Activated naive CD4-positive, alpha-beta T cell treated with anti-CD3 and anti-CD28 coated beads for 36 hours (primary cell): ENCODE measurements at regions not wholly inside any gene's neighbourhood (a gene's known extent, or its start where the extent isn't known, plus 50 kb on each side); places are given as distances from the start of the nearest gene placed in this dataset.
"Not testable (repeated sequence)": the region's sequence is repeated elsewhere in the genome, so short reads cannot be mapped to it uniquely, and the experiment has no call there.

ENCODE experiments used
- CTCF ChIA-PET: fragments of 350-600 bp; sonication (Branson Sonifier 250); formaldehyde crosslinking; loops from one replicate; lab custom pipeline; 2021; ENCODE audit warnings: antibody characterized with exemption; lab: Charles Lee
- DNase-seq: peaks from one replicate; pipeline ENCODE4 v3.0.0-alpha.2; 2020
- H3K27ac Mint-ChIP-seq: one replicate; pipeline ENCODE4 v1.8.0; 2021; ENCODE audit warnings: mild to moderate bottlenecking, mixed read lengths
- H3K27me3 Mint-ChIP-seq: one replicate; pipeline ENCODE4 v1.8.0; 2021; ENCODE audit warnings: low read depth, mixed read lengths
- H3K36me3 Mint-ChIP-seq: one replicate; pipeline ENCODE4 v1.8.0; 2021; ENCODE audit warnings: low read depth, mixed read lengths
- H3K4me1 Mint-ChIP-seq: one replicate; pipeline ENCODE4 v1.8.0; 2021; ENCODE audit warnings: low read depth, mixed read lengths
- H3K4me3 Mint-ChIP-seq: one replicate; pipeline ENCODE4 v1.8.0; 2021; ENCODE audit warnings: mild to moderate bottlenecking, moderate library complexity, mixed read lengths
- H3K9me3 Mint-ChIP-seq: one replicate; pipeline ENCODE4 v1.8.0; 2021; ENCODE audit warnings: mixed read lengths
- intact Hi-C: fragments of 100-400 bp; cut with micrococcal nuclease; formaldehyde crosslinking; loops from one replicate; pipeline ENCODE4 v1.15.1; 2023

DNA sequence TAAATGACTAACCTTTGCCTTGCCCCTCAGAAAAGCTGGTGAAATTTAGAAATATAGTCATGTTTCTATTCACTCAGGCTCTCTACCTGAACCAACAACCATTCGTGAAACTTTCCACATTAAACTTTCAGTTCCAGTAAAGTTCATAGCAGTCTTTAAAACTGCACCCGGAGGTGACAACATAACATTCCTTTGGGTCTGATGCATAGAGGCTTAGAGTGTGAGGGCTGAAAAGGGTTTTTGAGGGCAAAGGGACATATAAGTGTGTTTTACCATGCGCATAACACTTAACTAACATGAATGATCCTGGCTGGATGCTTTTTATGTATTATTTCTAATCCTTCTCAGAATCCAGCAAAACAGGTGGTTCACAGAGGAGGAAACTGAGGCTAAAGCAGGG lies 471.7 kb upstream of the MCTP2 start:
- intact Hi-C loops = no loop called here
- no peaks in the 10 kb centered on the region for H3K4me1 Mint-ChIP-seq
- H3K36me3 Mint-ChIP-seq = no peaks in the 10 kb centered on the region
- H3K27ac Mint-ChIP-seq = no peak overlapping the region
- H3K9me3 Mint-ChIP-seq = peaks cover 9% of the 10 kb centered on the region
- CTCF ChIA-PET = no interaction called here
- H3K27me3 Mint-ChIP-seq = peaks cover 3% of the 10 kb centered on the region
- no peak for DNase-seq
- H3K4me3 Mint-ChIP-seq = no peak overlapping the region

GRCh38 chr15:93758824-93759223 lies 472.5 kb upstream of the MCTP2 start:
- no peak overlapping the region for H3K27ac Mint-ChIP-seq
- H3K9me3 Mint-ChIP-seq = peaks cover 9% of the 10 kb centered on the region
- no peak overlapping the region for H3K4me3 Mint-ChIP-seq
- DNase-seq = no peak
- H3K27me3 Mint-ChIP-seq = peaks cover 3% of the 10 kb centered on the region
- CTCF ChIA-PET = no interaction called here
- intact Hi-C loops = no loop called here
- H3K36me3 Mint-ChIP-seq = no peaks in the 10 kb centered on the region
- no peaks in the 10 kb centered on the region for H3K4me1 Mint-ChIP-seq

- Mint-ChIP-seq H3K9me3 (peaks cover 12% of the 10 kb centered on the region), H3K27me3 (no peaks in the 10 kb centered on the region), H3K4me3 (no peak overlapping the region), H3K36me3 (no peaks in the 10 kb centered on the region), H3K27ac (no peak overlapping the region), H3K4me1 (no peaks in the 10 kb centered on the region)
- CTCF ChIA-PET = no interaction called here
- DNase-seq = no peak
- intact Hi-C loops = no loop called here
Observed at GRCh38 chr15:93748710-93749109, 482.7 kb upstream of the MCTP2 start.

DNA sequence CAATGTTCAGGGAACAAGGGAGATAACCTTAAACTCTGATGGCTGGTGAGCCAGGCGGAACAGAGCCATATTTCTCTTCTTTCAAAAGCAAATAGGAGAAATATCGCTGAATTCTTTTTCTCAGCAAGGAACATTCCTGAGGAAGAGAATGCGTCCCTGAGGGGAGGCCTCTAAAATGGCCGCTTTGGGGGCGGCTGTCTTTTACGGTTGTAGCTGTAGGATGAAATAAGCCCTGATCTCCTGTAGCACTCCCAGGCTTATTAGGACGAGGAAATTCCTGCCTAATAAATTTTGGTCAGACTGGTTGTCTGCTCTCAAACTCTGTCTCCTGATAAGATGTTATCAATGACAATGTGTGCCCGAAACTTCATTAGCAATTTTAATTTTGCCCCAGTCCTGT lies 496.4 kb upstream of the MCTP2 start:
- DNase-seq, H3K27ac Mint-ChIP-seq, H3K36me3 Mint-ChIP-seq, H3K4me3 Mint-ChIP-seq, CTCF ChIA-PET, H3K27me3 Mint-ChIP-seq, H3K4me1 Mint-ChIP-seq, intact Hi-C loops: not testable (repeated sequence)
- peaks cover 15% of the 10 kb centered on the region for H3K9me3 Mint-ChIP-seq

- no peaks in the 10 kb centered on the region for H3K36me3 Mint-ChIP-seq
- H3K9me3 Mint-ChIP-seq = peaks cover 20% of the 10 kb centered on the region
- DNase-seq = no peak
- intact Hi-C loops = no loop called here
- CTCF ChIA-PET = no interaction called here
- H3K27me3 Mint-ChIP-seq = no peaks in the 10 kb centered on the region
- H3K4me1 Mint-ChIP-seq = no peaks in the 10 kb centered on the region
- no peak overlapping the region for H3K27ac Mint-ChIP-seq
- H3K4me3 Mint-ChIP-seq = no peak overlapping the region
Observed at GRCh38 chr15:93730724-93731123, 500.6 kb upstream of the MCTP2 start.

DNA sequence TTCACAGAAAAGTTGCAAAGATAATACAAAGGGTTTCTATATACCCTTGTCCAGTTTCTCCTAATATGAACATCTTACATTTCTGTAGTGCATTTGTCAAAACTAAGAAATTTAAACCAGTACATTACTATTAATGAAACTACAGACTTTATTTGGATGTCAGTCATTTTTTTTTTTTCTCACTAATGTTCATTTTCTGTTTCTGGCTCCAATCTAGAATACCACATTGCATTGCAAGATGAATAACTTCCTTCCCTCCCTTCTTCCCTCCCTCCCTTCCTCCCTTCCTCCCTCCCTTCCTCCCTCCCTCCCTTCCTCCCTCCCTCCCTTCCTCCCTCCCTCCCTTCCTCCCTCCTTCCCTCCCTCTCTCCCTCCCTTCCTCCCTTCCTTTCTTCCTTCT lies 509.2 kb upstream of the MCTP2 start:
- intact Hi-C loops = no loop called here
- Mint-ChIP-seq H3K4me3 (no peak overlapping the region), H3K27ac (no peak overlapping the region), H3K9me3 (no peaks in the 10 kb centered on the region), H3K27me3 (no peaks in the 10 kb centered on the region), H3K36me3 (no peaks in the 10 kb centered on the region), H3K4me1 (no peaks in the 10 kb centered on the region)
- CTCF ChIA-PET = no interaction called here
- no peak for DNase-seq

DNA sequence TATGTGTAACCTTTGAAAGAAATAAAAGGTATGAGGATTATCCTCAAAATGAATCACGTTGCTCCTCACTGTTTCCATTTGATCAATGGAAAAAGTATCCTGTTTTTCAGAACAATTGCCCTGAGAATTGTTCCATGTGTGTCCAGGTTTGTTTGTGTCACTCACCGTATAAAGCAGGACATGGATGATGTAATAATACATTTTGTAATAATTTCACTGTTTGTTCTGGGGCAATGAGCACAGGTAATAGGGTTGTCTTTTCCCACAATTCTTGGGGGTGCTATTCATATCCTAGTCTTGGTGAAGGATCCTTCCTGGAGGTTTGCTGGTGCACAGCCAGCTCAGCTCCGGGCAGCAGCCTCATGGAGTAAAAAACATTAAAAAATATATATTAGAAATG lies 510.8 kb upstream of the MCTP2 start:
- intact Hi-C loops = no loop called here
- DNase-seq = no peak
- Mint-ChIP-seq H3K4me1 (no peaks in the 10 kb centered on the region), H3K4me3 (no peak overlapping the region), H3K36me3 (no peaks in the 10 kb centered on the region), H3K9me3 (no peaks in the 10 kb centered on the region), H3K27ac (no peak overlapping the region), H3K27me3 (peaks cover 3% of the 10 kb centered on the region)
- CTCF ChIA-PET = no interaction called here

- H3K4me3 Mint-ChIP-seq = no peak overlapping the region
- H3K27ac Mint-ChIP-seq = no peak overlapping the region
- intact Hi-C loops = no loop called here
- H3K36me3 Mint-ChIP-seq = no peaks in the 10 kb centered on the region
- H3K4me1 Mint-ChIP-seq = no peaks in the 10 kb centered on the region
- H3K27me3 Mint-ChIP-seq = peaks cover 7% of the 10 kb centered on the region
- no peaks in the 10 kb centered on the region for H3K9me3 Mint-ChIP-seq
- DNase-seq = no peak
- CTCF ChIA-PET = no interaction called here
Observed at GRCh38 chr15:93719921-93720351, 511.4 kb upstream of the MCTP2 start.

DNA sequence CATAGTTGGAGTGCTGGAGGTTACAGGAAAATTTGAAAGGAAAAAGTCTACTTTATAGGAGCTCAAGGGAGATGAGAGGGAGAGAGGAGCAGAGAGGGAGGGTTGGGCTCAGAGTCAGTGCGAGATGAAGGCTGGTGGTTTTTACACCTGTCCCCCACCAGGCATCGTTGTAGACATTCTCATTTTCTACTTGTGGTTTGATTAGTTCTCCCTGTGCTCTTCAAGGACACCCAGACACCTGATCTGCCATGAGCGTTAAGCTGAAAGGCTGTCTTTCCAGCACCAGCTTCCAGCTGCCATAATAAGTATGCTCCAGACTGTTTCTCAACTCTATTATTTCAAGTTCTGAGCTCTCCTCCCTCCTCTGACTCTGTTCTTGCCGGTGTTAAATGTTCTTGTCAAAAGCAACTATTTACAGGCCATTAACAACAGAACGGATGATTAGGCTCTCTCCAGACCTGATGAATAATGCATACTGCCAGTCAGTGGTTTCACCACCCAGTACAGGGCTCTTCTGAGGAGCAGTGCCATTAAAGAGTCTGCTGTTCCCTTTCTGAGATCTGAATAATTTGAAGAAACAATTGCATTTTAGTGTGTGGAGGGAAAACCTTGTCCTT lies 514.6 kb upstream of the MCTP2 start:
- CTCF ChIA-PET = no interaction called here
- Mint-ChIP-seq H3K4me3 (no peak overlapping the region), H3K4me1 (no peaks in the 10 kb centered on the region), H3K27me3 (peaks cover 7% of the 10 kb centered on the region), H3K27ac (no peak overlapping the region), H3K36me3 (no peaks in the 10 kb centered on the region), H3K9me3 (no peaks in the 10 kb centered on the region)
- DNase-seq = no peak
- intact Hi-C loops = no loop called here

DNA sequence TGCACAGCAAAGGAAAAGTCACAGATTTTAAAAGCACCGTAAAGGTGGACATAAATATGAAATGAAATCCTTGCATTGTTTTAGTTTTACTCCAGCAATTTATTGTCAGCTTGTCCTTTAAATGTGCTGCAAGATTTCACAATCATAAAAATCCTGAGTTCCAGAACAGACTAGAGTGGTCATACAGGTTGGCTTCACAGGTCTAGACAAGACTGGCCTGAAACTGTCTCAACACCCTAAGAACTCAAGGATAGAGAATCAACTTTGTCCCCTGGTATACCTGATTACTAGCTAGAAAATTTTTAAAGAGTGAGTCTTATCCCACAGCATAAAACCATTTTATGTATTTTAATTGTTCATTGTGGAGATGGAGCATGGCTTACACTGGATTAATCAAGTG lies 521.7 kb upstream of the MCTP2 start:
- no peak overlapping the region for H3K4me3 Mint-ChIP-seq
- no peaks in the 10 kb centered on the region for H3K4me1 Mint-ChIP-seq
- H3K27me3 Mint-ChIP-seq = no peaks in the 10 kb centered on the region
- intact Hi-C loops = no loop called here
- CTCF ChIA-PET = no interaction called here
- no peak overlapping the region for H3K27ac Mint-ChIP-seq
- no peaks in the 10 kb centered on the region for H3K36me3 Mint-ChIP-seq
- no peaks in the 10 kb centered on the region for H3K9me3 Mint-ChIP-seq
- no peak for DNase-seq

DNA sequence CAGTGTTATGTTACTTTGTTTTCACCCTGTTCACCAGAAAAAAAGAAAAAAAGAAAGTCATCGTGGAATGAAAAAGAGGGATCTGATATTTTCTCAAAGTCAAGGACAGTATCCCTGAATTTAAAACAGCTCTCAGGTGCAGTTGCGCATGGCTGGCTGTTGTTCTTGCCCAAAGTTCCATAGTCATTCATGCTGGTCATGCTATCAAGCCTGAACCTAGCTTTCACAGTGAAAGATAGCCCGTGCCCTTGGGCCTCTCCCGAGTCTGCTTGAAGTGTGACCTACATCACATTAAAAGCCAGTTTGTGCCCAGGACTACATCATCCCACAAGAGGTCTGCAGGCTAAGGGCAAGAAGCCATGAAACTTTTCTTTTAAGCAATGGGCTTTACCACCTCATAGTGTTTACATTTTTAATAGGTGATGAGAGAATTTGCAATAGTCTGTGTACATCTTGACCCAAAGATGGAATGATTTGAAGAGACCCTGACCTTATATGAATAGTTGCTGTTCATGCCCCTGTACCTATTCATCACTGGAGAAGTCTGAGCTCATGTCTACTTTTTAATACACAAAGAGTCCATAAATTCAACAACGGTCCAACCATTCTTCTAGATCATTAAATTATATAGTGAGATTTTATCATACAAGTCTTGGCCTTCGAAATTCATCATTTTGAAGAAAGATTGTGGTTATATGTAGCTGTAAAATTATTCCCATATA lies 522.5 kb upstream of the MCTP2 start:
- CTCF ChIA-PET = interaction anchor here (0.6 kb wide), 1 partner anchor 1460 kb away, joined by 3 read pairs; no protein-coding TSS in a partner anchor
- Mint-ChIP-seq H3K27me3 (no peaks in the 10 kb centered on the region), H3K27ac (no peak overlapping the region), H3K4me1 (no peaks in the 10 kb centered on the region), H3K36me3 (no peaks in the 10 kb centered on the region), H3K9me3 (no peaks in the 10 kb centered on the region), H3K4me3 (no peak overlapping the region)
- no peak for DNase-seq
- intact Hi-C loops = no loop called here

GRCh38 chr15:93707751-93708150 lies 523.6 kb upstream of the MCTP2 start:
- intact Hi-C loops = no loop called here
- Mint-ChIP-seq H3K36me3 (no peaks in the 10 kb centered on the region), H3K27ac (no peak overlapping the region), H3K27me3 (peaks cover 3% of the 10 kb centered on the region), H3K4me3 (no peak overlapping the region), H3K4me1 (no peaks in the 10 kb centered on the region), H3K9me3 (no peaks in the 10 kb centered on the region)
- no peak for DNase-seq
- CTCF ChIA-PET = no interaction called here
